Stimulated activated CD4-positive, alpha-beta T cell treated with anti-CD3 and anti-CD28 coated beads, Interleukin-4, amount 100 ng/mL, for 48 hours (primary cell): ENCODE measurements at regions not wholly inside any gene's neighbourhood (a gene's known extent, or its start where the extent isn't known, plus 50 kb on each side); places are given as distances from the start of the nearest gene placed in this dataset.

ENCODE experiments used
- DNase-seq, 2 donors: peaks; one replicate each; pipeline ENCODE4 v3.0.0-alpha.2; 2020; ENCODE audit warnings: low read depth in 2 of 2

DNA sequence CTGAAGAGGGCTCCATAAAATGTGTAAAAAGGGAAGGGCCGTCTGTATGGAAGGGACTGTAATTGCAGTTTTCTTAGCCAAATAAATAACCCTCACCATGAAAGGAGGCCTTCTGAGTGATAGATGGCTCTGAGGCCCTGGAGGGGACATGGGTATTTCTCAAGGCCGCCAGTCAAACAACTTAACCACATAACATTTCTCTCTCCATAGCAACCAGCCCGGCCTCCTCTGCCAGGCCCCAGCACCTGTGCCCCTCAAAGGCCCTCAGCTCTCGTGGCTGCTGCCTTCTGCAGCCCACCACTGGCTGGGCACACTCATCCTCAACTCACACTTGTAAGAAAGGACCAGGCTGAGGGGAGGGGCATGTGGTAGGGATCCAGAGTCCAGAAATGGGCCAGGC, 57.0 kb upstream of the GJB5 start:
- DNase-seq = no peak

DNA sequence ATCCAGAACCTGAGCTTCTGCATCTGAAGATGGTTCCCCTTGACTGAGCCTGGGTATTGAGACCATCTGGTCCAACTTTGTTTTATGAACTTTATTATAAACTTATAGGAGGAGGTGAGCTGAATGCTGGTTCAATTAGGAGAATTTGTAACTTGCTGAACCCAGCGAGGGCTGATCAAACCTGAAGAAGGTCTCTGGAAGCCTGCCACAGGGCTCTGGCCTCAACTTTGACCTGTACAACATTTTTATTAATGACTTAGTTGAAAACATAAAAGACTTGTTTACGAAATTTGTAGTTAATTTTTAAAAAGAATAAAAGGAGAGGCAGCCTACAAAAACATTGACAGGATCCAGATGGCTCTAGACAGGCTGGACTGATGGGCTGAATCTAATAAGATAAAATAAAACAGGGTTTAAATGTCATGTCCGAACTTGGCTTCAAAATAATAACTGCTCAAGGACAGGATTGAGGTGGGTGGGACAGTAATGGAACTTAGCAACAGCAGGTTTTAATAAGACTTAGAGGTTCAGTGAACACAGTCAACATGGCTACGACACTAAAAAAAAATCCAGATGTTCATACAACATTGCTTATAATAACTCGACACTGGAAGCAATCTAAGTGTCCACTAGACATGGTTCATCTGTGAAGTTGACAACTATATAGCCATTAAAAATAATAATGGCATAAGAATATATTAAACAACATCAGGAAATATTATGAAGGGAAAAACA, 53.4 kb upstream of the GJB5 start:
- DNase-seq = no peak
